Activated CD4-positive, alpha-beta T cell treated with anti-CD3 and anti-CD28 coated beads, Interleukin-2, amount 50 U/mL, for 1 hour (primary cell): ENCODE measurements at regions not wholly inside any gene's neighbourhood (a gene's known extent, or its start where the extent isn't known, plus 50 kb on each side); places are given as distances from the start of the nearest gene placed in this dataset.

Experiments
- DNase-seq: peaks from one replicate; pipeline ENCODE4 v3.0.0-alpha.2; 2020

DNA sequence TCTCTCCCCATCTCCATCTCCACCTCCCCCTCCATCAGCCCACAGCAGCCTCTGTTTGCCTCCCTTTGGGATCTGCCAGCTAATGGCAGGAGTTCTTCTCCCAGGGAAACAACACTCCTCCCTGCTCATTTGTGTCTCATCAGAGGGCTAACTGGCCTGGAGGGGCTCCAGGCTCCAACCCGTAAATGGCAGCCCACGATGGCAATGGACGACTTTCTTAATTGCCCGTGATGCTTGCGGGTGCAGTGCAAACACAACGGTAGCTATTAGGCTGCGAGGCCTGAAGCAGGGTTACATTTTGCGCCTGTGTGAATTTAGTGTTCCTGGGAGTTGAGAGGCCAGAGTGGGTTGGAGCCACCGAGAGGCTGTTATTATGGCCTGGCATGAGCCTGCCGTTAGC lies 285.1 kb downstream of the TNS1 start:
- no peak for DNase-seq

DNA sequence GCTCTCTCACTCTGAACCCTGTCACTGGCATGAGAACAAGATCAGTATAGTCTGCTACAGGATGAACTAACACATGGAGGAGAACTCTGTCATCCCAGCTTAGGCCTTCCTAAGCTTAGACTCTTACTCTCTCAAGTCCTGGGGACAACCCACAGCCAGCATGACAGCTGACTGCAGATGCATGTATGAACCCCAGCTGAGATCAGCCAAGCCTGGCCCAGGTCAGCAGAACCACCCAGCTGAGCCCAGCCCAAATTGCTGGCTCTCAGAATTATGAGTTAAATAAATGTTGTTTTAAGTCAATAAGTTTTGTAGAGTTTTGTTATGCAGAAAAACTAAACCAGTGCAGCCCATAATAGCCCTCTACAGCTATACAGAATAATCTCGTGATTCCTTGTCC lies 287.3 kb downstream of the TNS1 start:
- no peak for DNase-seq

- no peak for DNase-seq
Measured at GRCh38 chr2:217714287-217714751, 288.5 kb downstream of the TNS1 start.

- peak; percentile 68 for DNase-seq
Measured at GRCh38 chr2:217713395-217714286, 289.2 kb downstream of the TNS1 start.

- DNase-seq = no peak
Measured at GRCh38 chr2:217712431-217712830, 290.4 kb downstream of the TNS1 start.

DNA sequence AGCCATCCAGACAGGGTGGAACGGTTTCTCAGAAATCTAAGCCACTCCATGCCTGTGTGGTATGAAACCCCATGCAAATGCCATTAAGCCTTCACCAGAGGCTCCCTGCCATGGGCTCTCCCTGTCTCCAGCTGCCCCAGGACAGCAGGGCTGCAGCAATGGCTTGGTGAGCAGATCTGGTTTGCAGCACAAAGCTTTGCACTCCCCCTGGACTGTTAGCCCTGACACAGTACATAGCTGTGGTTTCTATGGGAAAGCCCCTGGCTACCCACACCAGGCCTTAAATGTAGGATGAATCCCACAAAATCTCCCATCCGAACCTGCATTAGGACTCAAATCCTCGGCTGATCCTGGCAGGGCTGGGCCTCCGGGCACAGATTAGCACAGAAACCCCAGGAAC lies 291.6 kb downstream of the TNS1 start:
- DNase-seq = no peak

DNA sequence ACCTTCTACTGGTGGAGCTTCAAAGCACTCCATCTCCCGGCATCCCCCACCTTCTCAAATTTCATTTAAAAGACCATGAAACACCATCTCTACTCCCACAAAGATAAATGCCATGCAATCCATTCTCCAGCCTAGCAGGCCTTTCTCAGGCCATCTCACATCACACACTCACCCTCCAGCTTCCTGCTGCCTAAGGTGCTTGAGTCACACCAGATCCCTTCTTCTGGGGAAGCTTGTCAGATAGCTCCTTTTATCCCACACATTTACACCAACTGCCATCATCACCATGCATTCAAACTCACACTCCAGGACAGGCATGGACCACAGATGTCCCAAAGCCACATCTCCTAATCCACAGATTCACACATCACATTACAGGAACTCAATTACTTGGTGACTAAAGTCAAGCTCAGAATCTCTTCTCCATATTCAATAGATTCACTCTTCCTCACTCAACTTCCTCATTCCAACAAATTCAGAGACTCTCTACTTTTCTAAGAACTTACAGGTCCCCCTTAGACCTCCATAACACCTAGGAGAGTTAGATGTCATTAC lies 292.5 kb downstream of the TNS1 start:
- no peak for DNase-seq

DNA sequence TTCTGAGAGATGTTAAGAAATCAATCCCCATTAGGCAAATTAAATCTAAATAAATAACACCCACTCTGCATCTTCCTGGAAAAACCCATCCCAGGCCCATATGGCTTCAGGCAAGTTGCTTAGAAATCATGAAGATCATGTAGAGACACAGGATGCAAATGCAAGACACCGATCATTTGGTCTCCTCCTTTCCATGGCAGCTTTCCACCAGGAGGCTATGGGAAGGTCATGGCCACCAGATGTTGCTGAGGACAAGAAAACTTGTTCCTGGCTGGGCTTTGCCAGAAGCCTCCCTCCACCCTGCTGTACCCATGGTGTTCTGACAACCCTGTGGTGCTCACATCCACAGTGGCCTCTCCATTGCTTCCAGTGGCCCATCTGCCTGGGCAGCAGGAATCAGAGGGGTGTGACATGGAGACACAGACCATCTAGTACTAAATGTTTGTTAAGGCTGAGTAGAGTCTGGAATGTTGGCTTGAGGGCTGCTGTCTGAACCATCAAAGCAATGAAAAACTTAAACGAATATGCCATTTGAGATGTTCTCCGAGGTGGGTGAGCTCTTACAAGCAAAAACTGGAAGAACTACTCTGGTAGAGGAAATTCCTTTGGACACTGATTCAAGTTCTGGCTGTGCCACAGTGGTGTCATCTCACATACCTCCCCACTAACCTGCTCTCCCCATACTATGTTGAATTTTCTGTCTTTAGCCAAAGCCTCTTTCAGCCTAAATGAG lies 293.2 kb downstream of the TNS1 start:
- DNase-seq = no peak

GRCh38 chr2:217707131-217707611 lies 295.6 kb downstream of the TNS1 start:
- DNase-seq = no peak

DNA sequence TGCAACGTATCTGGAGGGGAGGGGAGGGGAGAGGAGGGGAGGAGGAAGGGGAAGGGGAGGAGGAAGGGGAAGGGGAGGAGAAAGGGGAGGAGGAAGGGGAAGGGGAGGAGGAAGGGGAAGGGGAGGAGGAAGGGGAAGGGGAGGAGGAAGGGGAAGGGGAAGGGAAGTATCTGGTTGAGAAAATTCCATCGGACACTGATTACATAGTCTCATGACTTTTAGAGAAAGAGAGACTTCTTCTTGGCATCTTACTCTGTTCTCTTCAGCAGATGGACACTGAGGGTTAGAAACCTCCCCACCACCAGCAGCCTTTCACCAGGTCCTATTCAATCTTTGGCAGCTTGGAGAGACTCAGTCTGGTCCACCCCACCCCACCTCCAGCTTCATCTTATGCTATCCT lies 296.3 kb downstream of the TNS1 start:
- DNase-seq = no peak

DNA sequence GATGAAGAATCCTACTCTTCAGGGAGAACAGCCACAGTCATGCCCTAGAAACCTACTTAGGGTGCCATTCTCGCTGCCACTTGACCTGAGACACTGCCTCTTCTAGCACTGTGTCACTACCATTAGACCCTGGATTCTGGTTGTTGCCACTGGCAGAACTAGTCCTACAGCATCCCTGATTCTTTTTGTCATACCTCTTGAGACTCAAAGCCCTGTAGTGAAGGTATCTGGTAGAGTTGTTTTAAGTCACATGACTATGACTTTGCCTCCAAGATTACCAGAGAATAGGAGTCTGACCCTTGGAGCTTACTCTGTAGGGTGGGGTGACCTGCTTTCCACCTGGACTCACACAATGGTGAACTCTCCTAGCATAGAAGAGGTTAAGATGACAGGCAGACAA lies 296.7 kb downstream of the TNS1 start:
- DNase-seq = no peak

DNA sequence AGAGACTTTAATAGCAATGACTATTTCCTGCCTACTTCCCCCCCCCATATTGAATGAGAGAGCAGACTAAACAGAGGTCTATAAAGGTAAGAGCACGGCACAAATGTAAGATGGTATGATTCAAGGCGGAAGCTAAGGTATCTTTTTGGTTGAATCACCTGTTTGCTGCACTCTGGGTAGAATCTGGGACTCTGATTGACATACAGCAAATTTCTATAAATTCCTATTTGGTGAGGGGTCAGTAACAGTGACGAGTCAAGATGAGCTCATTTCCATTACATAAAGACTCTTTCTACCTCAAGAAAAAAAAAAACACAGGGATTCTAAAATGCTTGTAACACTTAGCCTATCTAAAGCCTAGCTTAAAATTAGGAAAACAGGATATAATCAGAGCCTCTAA lies 297.3 kb downstream of the TNS1 start:
- DNase-seq = no peak

DNA sequence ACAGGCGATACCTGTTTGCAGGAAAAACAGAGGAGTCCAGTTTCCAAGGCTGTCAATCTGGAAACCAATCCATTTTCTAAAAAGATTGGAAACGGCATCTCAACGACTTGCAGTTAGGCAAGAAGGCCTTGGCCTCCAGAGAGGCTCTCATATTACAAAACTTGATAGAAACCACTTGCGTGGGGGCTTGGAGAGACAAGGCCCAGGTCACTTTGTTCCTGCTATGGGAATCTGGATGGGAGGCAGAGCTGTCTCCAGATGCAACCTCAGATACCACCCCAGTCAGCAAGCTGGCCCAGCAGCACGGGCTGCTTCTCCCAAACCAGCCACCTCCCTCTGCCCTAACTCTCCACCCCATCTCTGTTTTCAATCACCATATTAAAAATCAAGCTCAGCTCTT lies 298.8 kb downstream of the TNS1 start:
- no peak for DNase-seq

DNA sequence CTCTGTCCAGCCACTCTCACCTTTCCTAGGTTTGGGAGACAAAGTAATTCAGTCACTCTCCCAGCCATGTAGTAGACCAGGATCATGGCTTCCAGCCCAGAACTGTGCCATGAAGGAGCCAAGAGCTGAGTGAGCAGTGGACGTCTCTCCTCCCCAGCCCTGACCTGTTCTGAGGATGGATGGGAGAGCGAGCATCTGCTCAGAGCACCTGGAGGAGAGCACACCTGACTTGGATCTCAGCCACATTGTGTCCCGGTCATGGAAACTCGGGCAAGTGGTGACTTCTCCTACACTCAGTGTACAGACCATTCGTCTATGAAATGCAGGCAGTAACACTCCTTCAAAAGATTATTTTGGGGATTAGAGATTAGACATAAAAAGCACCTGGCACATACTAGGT lies 299.7 kb downstream of the TNS1 start:
- no peak for DNase-seq

GRCh38 chr2:217701622-217702021 lies 301.2 kb downstream of the TNS1 start:
- no peak for DNase-seq

DNA sequence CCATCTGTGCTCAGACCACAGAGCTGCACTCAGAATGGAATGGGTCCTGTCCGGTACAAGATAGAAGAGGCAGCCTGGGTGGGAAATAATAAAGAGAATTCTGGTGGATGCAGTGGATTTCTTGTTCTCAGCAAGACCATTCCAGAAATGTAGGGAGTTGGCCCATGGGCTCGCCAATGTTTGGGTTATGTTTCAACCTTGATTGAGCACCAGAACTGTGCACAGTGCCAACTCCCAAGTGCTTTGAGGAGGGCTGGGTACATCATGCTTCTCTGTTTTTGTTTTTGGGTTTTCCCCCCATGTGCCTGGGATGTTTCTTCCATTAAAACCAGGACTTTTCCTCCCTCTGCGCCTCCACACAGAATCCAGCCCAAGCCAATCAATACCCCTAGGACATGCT lies 304.1 kb downstream of the TNS1 start:
- DNase-seq = no peak

DNA sequence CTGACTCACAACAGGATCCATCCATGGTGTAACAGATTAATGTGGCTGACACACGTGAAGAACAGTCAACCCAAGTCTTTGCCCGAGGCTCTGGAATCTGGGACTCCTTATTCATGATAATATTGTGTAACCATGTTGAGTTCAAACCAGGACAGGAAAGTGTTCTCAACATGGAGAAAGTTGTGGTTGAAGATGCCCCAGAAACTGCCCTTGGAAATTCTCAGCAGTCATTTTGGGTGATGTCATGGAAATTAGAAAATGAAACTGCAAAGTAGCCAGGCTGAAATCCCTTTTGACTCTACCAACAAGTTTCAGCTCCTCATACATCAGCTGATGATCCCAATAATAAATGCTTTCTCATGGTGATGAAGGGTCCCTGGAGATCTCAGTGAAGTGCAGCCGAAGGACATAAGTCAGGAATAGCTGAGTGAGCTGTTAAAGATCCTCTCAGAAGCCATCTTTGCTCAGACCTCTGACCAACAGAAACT lies 307.7 kb downstream of the TNS1 start:
- no peak for DNase-seq

GRCh38 chr2:217694291-217694690 lies 308.5 kb downstream of the TNS1 start:
- DNase-seq = no peak

DNA sequence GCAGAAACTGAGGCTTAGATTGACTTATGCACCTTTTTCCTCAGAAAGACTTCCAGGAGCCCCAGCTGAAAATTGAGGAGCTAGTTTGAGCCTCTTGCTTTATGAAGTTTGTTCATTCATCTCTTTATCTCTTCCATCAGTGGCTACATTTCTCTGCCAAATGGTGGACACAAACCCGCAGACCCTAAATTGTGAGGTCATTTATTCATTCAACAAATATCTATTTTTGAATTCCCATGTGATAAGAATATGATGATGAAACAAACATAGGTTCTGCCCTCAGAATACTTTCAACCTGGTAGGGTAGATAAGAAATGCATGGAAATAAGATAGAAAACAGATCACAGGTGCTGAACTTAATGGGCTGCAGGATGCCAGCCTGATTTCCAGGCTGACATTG lies 309.4 kb downstream of the TNS1 start:
- DNase-seq = no peak

DNA sequence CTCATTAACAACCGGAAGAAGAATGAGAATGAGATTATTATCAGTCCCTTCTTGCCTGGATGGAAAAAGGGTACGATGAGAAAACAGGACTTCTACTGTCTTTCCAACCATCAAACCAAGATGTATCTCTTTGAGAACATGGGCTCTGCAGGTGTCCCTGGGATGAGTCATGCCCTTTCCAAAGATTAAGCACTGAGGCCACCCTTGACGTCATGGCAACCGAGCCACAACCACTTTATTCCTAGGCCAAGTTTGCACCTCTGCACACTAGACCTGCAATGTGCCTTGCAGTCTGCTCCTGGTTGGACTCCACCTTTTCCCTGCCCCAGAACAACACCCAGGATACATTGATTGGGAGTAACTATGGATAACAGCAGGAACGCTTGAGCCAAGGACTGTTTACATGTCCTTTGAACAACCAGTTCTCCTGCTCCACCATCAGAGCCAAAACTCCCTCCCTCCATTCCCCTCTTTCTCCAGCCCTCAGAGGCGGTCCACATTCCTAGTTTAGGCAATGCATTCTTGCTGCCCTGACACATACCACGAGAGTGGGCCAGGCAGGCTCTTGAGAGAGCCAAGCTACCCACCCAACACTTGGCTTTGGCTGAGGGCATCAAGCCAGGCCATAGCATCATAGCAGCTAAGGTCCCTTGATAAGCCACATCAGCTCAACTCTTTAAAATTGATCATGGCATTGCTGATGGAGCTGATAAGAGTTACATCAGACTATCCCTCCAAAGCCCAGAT lies 310.7 kb downstream of the TNS1 start:
- no peak for DNase-seq

DNA sequence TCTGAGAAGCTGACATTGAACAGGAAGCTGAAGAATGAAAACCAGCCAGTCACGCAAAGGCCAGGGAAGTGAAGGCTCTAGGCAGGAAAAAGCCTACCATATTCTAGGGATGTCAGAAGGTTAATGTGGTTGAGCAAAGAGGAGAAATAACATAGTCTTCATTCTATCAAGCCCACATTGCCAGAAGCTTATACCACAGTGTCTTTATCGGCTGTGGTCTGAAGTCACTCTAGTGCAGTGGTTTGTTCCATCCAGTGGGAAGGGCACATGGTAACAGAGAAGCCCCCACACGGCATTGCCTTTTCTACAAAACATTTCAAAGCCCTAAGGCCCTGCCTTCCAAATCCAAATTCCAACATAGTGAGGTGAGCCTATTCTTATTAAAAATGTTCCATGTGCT lies 311.3 kb downstream of the TNS1 start:
- no peak for DNase-seq

DNA sequence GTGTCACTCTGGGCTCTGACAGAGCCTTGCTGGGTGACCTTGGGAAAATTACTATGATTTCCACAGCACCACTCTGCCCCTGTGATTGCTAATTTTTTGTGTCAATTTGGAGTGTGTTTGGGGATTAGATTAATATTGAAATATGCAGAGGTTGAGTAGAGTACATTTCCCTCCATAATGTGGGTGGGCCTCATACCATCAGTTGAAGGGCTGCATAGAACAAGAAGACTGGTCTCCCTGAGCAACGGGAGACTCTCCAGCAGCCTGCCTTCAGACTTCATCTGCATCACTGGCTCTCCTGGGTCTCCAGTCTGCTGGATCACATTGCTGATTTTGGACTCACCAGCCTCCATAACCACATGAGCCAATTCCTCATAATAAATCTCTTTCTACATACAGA lies 313.7 kb downstream of the TNS1 start:
- DNase-seq = no peak

DNA sequence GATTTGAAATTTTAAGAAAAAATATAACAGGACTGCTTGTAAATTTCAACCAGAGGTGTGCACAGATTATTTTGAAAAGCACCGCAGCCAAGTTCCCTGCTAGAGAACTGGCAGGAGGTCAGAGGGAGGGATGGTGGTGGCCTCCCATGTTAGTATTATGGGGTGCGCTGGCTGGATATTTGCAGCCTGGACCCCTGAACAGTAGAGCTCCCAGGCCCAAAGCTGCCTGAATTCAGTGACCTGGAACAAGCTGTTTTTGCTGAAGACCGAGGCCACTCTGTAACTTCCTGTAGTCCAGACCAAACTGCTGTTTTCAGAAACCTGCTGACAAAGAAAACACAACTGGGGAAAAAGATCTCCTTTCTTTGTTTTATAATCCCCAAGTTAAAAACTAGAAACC lies 314.3 kb downstream of the TNS1 start:
- no peak for DNase-seq
